ENCODE measurements at regions not wholly inside any gene's neighbourhood (a gene's known extent, or its start where the extent isn't known, plus 50 kb on each side); places are given as distances from the start of the nearest gene placed in this dataset.

DNA sequence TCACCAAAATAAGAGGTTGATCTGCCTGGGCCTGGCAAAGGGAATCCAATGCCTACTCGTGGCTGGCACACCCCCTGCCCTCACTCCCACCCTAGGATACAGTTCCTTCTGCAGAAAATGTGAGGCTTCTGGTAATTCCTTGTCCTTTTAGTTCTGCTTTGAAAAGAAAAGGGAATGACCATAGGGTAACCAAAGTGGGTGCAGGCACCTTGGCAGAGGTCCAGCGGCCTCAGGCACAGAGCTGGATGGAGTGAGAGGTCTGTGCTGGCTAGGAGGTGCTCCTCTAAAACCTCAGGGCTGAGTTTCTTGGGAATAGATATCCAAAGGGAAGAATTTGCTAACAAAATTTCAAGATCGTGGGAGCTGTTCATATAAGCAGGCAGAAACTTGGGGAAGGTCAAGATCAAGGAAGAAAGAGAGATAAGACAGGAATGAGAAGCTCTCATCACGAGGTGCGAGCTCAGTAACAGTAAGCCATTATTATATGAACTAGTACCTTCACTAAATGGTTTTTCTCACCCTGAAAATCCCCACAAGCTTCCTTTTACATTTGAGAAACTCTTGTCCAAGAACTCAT lies 293.1 kb upstream of the LYPLAL1 start:
- TF ChIP-seq, protein P1, sequence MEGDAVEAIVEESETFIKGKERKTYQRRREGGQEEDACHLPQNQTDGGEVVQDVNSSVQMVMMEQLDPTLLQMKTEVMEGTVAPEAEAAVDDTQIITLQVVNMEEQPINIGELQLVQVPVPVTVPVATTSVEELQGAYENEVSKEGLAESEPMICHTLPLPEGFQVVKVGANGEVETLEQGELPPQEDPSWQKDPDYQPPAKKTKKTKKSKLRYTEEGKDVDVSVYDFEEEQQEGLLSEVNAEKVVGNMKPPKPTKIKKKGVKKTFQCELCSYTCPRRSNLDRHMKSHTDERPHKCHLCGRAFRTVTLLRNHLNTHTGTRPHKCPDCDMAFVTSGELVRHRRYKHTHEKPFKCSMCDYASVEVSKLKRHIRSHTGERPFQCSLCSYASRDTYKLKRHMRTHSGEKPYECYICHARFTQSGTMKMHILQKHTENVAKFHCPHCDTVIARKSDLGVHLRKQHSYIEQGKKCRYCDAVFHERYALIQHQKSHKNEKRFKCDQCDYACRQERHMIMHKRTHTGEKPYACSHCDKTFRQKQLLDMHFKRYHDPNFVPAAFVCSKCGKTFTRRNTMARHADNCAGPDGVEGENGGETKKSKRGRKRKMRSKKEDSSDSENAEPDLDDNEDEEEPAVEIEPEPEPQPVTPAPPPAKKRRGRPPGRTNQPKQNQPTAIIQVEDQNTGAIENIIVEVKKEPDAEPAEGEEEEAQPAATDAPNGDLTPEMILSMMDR (IDR thresholded peaks at IDR 0.05 in 2 of 3, conservative IDR thresholded peaks at IDR 0.05 in 1 of 3; ENCODE audit: borderline replicate concordance in 1 of 3, insufficient read depth in 1 of 3, low read depth in 2 of 3, low read length in 2 of 3): no peak
- TF ChIP-seq JUND (IDR thresholded peaks at IDR 0.05): no peak
